ENCODE measurements at regions not wholly inside any gene's neighbourhood (a gene's known extent, or its start where the extent isn't known, plus 50 kb on each side); places are given as distances from the start of the nearest gene placed in this dataset.

DNA sequence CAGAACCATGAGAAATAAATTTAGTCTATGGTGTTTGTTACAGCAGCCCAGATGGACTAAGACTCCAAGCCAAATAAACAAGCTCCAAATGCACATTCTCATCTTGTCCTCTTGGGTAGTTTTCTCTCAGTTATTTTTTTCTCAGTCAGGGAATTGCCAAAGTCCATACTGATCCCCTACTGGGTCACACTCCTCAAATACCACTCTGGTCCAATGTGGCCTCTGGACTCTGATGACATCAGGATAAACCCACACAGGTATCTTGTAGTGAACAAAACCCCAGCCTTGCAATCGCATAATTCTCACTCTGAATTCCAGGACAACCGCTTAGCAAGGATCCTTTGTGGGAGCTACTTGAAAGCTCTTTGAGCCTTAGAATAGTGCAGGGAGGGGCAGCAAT lies 248.4 kb upstream of the JUN start:
- TF ChIP-seq, protein P1, sequence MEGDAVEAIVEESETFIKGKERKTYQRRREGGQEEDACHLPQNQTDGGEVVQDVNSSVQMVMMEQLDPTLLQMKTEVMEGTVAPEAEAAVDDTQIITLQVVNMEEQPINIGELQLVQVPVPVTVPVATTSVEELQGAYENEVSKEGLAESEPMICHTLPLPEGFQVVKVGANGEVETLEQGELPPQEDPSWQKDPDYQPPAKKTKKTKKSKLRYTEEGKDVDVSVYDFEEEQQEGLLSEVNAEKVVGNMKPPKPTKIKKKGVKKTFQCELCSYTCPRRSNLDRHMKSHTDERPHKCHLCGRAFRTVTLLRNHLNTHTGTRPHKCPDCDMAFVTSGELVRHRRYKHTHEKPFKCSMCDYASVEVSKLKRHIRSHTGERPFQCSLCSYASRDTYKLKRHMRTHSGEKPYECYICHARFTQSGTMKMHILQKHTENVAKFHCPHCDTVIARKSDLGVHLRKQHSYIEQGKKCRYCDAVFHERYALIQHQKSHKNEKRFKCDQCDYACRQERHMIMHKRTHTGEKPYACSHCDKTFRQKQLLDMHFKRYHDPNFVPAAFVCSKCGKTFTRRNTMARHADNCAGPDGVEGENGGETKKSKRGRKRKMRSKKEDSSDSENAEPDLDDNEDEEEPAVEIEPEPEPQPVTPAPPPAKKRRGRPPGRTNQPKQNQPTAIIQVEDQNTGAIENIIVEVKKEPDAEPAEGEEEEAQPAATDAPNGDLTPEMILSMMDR (IDR thresholded peaks at IDR 0.05; ENCODE audit: insufficient read depth, low read length) = no peak
- no peak for DNase-seq (ENCODE audit: low read depth)
- H3K4me3 ChIP-seq (ENCODE audit: low read depth, low read length) = no peak overlapping the region

- DNase-seq (ENCODE audit: low read depth) = no peak
- no peak overlapping the region for H3K4me3 ChIP-seq (ENCODE audit: low read depth, low read length)
- TF ChIP-seq, protein P1 (IDR thresholded peaks at IDR 0.05; ENCODE audit: insufficient read depth, low read length) = no peak
Measured at GRCh38 chr1:59033761-59034160, 249.9 kb upstream of the JUN start.

DNA sequence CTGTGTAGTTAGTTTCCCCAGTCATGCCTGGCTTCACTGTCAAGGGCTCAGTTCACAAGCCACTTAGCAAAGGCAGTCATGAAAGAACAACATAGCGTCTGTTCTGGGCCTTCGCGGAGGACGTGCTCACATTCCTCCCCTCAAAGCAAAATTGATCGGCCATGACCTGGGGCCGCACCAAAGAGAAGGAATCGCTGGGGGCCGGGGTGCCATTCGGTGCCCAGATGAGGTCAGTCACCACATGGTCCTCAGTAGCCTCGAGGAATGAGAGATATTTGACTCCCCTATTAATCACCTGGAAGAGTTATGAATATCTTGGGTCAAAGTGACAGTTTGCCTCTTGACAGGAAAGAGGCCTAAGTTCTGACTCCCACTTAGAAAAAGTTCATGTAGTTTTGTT lies 251.1 kb upstream of the JUN start:
- no peak overlapping the region for H3K4me3 ChIP-seq (ENCODE audit: low read depth, low read length)
- DNase-seq (ENCODE audit: low read depth) = no peak
- TF ChIP-seq, protein P1 (IDR thresholded peaks at IDR 0.05; ENCODE audit: insufficient read depth, low read length) = no peak

GRCh38 chr1:59039551-59039950 lies 255.7 kb upstream of the JUN start:
- peak; percentile 67 for DNase-seq (ENCODE audit: low read depth)
- TF ChIP-seq, protein P1 (IDR thresholded peaks at IDR 0.05; ENCODE audit: insufficient read depth, low read length) = no peak
- no peak overlapping the region for H3K4me3 ChIP-seq (ENCODE audit: low read depth, low read length)

DNA sequence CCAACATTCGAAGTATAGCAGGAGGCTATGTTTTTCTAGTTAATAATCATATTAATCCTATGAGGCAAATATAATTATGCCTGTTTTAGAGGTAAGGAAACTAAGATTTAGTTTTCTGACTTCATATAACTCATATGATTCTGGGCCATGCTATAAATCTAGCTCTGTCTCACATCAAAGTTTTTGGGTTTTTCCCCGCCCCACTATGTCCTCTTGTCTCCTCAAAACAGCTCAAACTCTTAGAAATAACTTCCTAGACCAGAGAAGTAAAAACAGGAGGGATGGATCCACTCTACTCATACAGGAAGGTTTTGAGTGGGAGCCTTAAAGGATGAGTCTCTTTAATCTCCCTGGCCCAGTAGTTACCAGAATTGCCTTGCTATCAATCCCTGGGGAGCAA lies 256.4 kb upstream of the FGGY start:
- TF ChIP-seq, protein P1 (IDR thresholded peaks at IDR 0.05; ENCODE audit: insufficient read depth, low read length) = no peak
- DNase-seq (ENCODE audit: low read depth) = no peak
- no peak overlapping the region for H3K4me3 ChIP-seq (ENCODE audit: low read depth, low read length)

- no peak overlapping the region for H3K4me3 ChIP-seq (ENCODE audit: low read depth, low read length)
- TF ChIP-seq, protein P1 (IDR thresholded peaks at IDR 0.05; ENCODE audit: insufficient read depth, low read length) = peak; percentile 6
- DNase-seq (ENCODE audit: low read depth) = peak; percentile 66
Measured at GRCh38 chr1:59041646-59042277, 255.1 kb upstream of the FGGY start.

DNA sequence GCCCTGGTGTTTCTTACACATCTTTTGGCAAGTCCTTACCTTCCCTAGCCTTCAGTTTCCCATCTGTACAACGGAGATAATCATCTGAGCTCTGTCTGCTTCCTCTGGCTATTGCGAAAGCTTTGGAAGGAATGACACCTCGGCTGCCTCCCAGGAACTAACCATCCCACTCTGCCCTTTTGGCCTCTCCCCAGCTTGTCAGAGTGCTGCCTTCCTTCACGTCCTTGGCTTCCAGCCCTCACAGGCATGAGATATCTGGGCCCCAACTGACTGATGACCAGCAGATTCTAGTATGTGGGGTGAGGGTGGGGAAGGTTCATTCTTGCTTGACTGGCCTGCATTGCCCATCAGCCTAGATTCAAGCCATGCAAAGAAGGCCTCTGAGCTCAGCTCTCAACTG lies 253.1 kb upstream of the FGGY start:
- TF ChIP-seq, protein P1 (IDR thresholded peaks at IDR 0.05; ENCODE audit: insufficient read depth, low read length) = no peak
- no peak overlapping the region for H3K4me3 ChIP-seq (ENCODE audit: low read depth, low read length)
- peak; percentile 95 for DNase-seq (ENCODE audit: low read depth)

Measured in fibroblast of the aortic adventitia (primary cell).